ENCODE measurements at regions not wholly inside any gene's neighbourhood (a gene's known extent, or its start where the extent isn't known, plus 50 kb on each side); places are given as distances from the start of the nearest gene placed in this dataset.
A peak's percentile ranks its signal among the peaks of the same experiment; 100 is the strongest.

DNA sequence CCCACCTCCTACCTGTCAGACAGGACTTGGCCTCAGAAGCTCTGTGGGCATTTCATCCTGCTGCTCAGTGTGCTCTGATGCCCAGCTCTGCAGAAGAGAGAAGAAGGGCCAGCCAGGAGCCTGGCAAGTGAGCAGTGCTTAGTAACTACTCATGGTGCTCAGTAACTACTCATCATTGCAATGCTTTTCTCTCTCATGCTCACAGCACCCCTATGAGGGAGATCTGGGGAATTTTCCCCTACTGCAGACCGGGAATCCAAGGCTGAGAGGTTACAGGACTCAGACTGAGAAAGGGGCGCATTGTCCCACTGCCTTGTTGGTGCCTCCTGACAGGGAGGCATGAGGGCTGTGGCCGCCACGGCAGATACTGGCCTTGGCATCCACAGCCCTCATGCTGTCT, 261.1 kb downstream of the C16orf95 start:
- no peak for DNase-seq (ENCODE audit: low spot score)

DNA sequence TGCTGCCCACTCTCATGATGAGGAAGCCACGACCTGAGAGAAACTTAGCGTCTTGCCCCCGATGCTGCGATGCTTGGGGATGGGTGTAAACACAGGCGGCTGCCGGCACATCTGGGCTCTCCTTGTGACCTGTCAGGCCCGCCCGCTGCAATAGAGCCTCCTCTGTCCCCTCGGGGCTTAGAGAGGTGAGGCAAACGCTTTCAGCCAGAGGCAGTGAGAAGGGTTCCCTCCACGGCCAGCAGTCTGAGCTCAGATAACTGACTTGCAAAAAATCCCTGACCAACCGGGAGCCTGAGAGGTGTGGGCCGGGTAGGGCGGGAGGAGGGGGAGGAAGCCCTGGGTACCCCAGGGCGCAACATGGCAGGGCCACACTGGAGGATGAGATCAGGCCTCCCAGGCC, 260.6 kb downstream of the C16orf95 start:
- no peak for DNase-seq (ENCODE audit: low spot score)

DNA sequence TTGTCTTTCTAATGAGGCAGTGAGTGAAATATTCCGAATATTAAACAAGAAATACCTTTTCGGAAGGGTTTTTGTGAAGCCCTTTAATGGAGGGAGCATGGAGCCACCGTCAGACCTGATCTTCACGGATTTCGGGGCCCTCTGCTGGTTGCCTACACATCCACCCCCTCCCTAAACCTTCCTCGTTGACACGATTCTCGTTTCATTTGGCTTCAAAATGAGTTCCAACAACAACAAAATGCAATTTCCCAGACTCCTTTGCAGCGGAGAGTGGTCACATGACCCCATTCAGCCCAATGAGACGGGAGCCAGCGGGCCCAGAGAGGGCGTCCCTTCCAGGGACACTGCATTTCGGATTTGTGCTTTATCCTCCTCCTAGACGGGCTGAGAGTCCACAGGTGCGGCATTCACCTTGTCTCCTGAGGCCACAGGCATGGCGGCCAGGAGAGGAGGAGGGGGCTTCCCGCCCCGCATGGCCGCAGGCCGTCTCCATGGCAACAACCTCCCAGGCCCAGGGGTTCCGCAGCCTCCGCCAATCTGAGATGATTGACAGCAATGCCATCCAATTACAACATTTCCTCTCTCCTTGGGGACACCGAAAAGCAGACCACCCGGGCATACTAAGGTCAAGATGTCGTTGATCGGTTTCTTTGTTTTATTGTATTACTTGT, 259.8 kb downstream of the C16orf95 start:
- no peak for DNase-seq (ENCODE audit: low spot score)

DNA sequence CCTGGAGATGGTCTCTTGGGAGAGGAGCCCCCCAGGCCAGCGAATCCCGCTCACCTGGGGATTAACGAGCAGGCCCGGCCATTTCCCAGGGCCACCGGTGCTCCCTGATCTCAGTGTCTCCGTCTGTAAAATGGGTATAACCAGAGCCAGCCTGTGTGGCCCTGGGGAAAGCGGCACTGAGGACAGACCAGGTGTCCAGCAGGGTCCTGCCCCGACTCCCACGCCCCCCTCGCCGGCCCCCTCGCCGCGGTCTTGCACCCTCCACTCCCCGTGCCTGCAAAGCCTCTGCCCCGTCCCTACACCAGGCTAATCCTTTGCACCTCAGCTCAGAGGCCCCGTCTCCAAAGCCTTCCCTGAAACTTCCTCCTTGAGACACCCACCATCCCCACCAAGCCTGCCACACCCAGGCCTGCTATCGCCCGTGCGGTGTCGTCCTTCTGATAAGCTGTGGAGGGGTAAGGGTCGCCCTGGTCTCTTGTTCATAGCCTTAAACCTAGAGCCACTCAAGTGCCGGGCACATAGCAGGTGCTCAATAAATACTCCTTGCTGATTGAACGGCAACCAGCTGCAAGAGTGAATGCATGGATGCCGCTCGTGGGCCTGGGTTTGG, 259.1 kb downstream of the C16orf95 start:
- no peak for DNase-seq (ENCODE audit: low spot score)

DNA sequence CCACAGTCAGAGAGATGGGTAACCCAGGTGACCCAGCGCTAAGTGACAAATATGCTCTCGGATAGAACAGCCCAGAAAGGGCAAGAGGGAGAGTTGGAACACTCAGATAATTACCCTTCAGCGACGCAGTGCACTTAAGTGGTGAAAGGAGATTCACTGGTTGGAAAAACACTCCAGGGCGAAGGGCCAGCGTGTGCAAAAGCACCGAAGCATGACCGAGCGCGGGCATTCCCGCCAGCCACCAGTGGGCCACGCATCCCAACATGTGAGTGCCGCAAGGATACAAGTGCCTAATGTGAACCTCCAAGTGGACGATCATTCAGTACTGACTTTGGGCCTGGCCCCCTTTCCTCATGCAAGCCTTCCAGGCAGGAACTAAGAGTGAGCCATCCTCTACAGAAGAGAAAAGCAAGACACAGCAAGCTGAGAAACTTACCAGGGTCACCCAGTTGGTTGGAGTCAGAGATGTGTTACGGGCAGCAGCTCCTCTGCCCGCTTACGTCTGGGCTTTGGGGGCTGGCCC, 258.4 kb downstream of the C16orf95 start:
- DNase-seq (ENCODE audit: low spot score) = no peak

DNA sequence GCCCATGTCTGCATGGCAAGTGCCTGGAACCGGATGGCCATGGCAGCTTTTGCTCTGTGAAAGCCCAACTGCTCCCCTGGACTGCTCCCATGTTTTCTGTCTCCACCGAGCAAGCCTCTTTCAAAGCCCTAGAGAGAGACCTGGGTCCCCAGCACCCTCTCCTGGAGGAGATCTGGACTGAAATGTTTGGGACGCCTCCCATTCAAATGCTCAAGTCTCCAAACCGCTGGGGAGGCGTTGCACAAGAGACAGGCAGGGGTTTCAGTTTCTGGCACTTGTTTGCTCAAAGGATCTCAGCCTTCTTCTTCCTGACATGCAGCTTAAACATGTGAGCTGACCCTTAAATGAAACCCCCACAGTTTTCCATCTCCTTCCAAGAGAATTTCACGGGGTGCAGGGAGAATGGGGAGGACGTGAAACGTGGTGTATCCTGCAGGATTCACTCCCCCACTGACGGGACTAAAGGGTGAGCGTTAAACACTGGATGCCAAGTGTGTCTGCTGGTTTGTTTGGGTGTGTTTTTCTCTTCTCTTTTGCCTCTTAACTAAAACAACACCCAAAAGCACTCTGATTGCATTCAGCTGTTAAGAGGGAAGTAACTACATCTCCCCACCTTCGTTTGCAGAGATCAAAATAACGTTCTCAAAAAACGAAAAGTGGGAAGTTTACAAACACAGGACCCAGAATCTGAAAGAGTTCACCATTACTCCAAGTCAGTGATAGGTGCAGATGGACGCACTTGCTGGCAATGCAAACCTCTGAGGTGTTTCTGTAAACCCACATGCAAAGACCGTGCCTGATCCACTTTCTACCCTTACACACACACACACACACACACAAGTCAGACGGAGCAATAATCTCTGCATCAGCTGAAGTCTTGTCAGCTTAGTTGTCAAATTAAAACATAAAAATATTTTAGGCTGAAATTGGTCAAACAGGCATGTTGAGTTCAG, 256.9 kb downstream of the C16orf95 start:
- DNase-seq (ENCODE audit: low spot score) = peak; percentile 62

DNA sequence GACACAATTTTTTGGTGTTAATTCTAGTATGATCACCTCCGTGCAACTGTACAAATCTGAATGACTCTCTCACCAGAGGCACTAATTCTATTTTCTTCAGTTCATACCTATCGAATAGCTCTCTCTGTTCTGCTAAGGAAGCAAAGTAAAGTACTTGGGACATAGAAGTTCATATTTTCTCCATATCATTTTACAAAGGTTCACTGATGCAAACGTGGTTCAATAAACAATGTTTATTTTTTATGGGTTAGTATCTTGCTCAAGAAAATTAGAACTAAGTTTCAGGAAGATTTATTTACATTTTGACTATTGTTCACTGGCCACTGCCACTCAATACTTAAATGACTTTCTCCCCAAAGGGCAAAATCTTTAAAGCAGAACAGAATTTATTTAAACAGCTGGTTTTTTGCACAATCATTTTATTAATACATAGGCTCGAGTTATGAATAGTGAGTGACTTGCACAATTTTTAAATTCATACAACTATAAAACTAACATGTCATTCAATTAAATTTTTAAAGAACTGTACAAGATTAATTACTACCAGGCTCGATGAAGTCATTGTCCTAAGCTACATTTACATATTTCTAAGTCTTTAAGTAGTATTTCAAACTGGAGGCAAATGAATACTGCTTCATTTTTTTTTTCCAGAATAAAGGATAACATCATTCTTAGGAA, 255.8 kb downstream of the C16orf95 start:
- DNase-seq (ENCODE audit: low spot score) = no peak

DNA sequence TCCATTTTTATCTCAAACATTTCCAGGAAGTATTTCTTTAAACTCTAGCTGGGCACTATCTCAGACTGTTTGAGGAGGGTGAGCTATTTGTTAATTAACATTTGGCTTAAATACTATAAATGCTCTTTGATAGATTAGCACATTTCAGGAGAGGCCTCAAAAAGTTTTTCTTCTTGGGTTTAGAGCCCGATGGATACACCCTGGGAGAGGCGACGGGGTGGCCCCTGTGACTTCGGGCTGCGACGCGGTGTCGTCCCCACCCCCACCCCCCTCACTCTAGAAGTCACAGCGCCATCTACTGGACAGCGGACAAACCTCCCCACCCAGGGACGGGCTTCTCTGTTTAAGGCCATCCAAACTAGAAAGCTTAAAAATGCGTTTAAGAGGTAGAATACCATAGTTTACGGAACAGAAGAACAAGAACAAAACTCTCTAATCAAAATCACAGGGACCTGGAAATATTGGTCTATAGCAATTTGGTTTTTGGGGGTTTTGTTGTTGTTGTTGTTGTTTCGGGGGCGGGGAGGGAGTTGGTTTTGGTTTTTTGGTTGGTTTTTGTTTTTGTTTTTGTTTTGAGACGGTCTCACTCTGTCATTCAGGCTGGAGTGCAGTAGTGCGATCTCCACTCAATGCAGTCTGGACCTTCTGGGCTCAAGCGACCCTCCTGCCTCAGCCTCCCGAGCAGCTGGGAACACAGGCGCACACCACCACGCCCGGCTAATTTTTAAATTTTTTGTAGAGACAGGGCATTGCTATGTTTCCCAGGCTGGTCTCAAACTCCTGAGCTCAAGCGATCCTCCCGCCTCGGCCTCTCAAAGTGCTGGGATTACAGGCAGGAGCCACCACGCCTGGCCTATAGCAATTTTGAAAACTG, 254.4 kb downstream of the C16orf95 start:
- peak; percentile 85 for DNase-seq (ENCODE audit: low spot score)

DNA sequence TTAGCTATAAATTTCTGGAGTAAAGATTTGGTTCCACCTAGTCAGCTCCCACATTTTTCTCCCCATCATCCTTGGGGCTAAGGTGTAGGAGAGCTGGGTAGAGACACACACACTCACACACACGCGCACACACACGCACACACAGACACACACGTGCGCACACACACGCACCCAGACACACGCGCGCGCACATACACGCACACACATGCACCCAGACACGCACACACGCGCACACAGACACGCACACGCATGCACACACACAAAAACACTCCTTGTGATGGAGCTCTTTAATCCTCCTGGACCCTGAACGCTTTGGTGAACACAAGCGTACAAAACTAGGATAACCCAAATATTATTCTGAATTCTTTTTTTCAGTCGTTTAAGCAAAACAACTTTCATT, 253.6 kb downstream of the C16orf95 start:
- DNase-seq (ENCODE audit: low spot score) = no peak

DNA sequence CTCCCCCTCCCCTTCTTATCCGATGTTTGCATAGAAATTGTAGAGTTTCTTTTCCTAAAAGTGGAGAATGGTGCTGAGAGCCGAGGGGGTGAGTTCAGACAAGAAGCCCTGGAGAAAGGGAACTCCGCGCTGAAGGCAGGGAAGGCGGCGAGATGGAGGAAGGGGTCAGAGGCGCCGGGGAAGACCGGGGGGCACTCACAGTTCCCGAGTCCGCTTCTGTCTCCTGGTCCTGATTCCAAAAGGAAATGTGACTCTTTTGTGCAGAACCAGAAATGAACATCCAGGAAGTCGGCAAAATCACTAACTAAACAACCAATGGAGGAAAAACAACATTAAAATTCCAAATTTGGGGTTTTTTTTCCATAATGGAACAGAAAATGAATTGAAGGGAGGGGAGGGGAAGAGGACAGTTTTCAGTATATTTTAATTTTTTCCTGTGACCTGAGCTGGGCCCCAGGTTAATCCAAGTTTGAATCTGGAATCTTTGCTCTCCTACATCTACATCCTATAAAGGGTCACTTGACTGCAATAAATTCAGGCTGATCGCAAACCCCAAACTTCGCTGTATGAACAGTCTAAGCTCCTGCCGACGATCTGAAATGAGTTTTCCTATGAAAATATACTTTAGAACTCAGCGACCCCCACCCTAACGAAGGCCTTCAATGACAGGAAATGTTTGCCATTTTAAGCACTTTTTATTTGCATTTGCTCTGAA, 252.3 kb downstream of the C16orf95 start:
- DNase-seq (ENCODE audit: low spot score) = no peak

DNA sequence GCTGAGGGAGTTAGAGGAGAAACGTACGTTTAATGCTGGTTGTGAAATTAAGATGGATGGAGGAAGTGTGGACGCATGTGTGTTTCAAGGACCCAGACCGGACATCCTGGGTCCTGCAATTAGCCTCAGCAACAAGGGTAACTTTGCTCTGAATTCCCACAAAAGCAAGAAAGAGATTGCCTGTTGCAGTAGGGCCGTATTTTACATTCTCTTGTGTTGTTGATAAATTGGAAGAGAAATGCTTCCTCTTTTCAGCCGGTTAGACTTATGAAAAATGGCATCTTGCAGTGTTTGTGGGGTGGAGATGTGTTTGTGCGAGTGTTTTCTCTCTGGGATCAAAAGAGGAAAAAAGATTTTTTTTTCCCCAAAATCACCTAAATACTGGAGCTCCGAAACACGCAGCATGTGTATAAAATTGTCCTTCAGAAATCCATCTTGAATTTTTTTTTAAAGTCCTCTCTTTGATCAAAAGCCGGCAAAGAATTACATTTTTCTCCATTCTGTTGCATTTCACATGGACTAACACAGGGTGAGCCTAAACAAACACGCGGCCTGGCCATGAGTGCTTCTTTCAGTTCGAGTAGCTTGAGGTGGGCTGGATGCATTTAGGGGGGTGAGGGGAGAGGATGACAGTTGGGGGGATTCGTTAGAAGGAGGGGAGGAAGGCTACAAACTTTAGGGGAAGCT, 251.6 kb downstream of the C16orf95 start:
- DNase-seq (ENCODE audit: low spot score) = peak; percentile 69

DNA sequence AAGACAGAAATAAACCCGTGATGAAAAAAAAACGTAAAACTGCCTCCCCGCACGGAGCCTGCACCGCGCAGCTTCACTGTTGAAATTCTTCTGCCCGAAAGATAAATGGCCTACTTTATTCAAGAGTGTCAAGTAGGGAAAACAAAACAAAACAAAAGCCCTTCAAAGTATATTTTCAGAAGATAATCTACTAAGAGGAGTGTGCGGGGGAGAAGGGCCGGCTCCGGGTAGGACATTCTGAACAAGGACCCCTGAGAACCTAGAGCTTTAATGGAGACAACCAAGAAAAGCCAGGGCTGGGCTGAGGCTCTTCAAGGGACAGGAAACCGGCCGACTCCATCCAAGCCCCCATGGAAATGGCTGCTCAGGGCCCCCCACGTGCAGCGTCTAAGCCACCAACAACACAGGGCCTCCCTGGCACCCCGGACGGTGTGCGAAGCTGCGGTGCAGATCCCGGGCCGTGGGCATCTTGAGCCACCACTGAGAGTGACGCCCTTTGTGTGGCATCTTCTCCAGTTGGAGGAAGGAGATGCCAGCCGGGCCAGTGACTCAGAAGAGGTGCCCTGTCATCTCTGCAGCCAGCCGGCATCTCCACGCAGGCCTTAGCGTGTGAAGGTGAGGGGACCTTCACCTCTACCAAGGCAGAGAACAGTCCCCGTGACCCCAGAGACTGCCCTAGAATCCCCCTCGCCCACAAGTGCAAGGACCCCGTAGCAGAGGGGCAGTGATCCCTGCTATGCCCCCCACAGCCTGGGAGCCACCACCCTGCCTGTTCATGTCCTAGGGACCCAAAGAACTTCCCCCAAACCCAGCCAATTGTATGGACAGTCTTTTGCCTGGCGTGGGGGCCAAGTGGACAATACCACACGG, 250.8 kb downstream of the C16orf95 start:
- no peak for DNase-seq (ENCODE audit: low spot score)

DNA sequence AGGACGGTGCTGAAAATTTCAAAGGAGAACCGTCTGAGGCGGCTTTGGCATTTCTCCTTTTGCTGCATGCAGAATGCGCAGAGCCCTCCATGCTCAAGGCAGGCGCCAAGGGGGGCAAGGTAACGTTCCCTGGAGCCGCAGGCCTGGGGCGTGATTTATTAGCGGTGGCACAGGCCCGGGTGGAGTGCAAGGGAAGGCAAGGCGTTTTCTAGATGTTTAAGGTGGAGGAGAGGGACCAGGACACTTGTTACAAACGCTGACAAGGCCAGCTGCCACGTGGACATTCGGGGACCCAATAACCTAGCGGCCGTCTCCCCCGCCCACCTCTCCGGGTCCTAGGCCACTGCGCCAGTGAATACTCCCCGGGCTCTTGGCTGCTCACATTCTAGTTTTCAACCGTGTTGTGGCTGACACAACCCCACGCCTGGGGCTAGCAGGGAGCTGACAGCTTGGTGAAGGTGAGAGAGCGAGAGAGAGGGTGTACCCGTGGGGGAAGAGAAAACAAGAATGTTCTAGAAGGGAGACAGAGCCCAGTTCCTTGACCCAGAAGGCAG, 250.1 kb downstream of the C16orf95 start:
- DNase-seq (ENCODE audit: low spot score) = no peak

DNA sequence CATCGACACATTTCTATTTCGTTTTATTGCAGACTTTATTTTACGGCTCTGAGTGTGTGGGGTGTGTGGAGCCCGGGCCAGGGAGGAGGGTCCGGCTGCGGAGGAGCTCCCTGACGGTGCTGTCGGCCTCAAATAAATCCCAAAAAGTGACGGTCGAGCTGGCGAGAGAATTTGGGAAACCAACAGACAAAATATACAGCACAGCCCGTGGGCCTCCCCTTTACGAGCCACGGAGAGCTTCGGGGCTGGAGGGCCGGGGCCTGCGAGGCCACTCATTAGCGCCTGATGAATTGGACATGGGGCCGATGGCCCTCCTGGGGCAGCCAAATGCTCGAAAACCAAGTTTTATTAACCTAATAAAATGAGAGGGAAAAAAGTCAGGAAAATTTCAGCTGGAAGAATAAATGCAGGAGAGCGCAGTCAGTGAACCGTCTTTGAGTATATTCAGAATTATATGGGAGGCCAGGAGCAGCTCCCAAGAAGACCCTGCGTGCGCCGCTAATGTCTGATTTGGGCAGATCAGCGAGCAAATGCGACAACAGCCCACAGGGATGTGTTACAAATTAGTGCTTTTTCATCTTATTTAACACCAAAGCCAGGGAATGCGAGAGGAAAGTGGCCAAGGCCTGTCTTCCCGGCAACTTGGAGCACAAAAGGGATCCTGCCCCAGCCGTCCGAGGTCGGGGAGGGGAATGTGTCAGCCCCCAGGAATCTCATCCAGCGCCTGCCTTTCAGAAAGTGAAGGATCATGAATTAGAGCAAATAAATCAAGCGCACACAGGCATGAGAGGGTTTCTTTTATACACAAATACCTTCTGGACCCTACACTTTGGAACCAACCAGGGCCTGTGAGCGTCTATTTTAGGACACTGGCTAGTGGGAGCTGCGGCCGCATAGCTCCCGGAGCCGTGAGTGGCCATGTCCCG, 249.1 kb downstream of the C16orf95 start:
- DNase-seq (ENCODE audit: low spot score) = no peak

DNA sequence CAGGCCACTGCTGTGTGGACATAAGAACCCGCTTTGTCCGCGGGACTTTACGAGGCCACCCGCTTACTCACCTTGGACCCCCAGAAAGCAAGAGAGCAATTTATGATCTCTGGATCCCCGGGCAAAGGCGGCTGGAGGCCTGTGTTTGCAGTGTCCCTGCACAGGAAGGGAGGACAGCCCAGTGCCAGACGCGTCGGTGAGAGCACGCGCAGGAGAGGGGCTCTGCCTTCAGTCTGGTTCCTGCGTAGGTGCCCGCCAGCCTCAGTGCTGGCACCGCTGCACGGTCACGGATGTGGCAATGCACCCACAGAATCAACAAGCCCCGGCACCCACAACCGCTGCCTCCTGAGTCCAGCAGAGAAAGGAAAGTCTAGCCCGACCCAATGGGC, 248.4 kb downstream of the C16orf95 start:
- no peak for DNase-seq (ENCODE audit: low spot score)

DNA sequence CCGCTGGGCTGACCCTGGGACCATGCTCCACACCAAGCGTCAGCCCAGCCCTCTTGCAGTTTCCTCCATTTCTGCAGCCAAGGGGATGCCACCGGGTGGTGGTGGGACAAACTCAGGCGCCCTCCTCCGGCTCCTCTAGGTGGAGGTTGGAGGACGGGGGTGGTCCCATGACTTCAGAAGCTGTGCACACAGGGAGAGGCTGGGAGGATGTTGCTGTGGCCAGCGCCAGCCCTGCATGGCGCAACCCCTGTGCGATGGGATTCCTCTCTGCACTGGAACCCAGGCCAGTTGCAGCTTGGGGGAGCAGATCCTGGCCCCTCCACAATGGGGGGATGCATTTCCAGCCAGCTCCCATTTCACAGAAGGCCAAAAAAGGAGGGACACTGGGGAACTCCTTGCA, 246.5 kb downstream of the C16orf95 start:
- DNase-seq (ENCODE audit: low spot score) = no peak

DNA sequence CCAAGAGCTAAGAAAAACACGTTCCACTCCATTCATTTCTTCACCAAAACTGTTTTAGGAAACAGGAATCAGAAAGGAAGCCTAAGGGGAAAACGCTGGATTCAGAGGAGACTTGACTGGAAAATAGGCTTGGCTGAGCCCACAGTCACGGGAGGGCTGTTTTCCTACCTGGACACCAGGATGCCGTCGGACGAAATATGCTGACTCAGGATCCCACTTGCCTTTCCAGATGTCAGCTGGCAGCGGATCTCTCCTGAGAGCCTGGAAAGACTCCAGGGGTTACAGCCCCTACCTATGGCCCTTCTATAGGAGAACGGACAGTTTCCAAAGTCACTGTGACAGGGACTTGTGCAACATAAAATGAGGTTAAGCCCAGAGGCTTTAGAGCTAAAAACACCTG, 245.1 kb downstream of the C16orf95 start:
- no peak for DNase-seq (ENCODE audit: low spot score)
